CD14-positive monocyte (primary cell): ENCODE measurements at regions not wholly inside any gene's neighbourhood (a gene's known extent, or its start where the extent isn't known, plus 50 kb on each side); places are given as distances from the start of the nearest gene placed in this dataset.

Source experiments
- DNase-seq, 3 donors: peaks; one replicate each; pipeline ENCODE4 v3.0.0-alpha.2; 2011 to 2022
- H2AFZ ChIP-seq: 2 replicates; pipeline ENCODE4 v1.6.0; 2012; ENCODE audit warnings: mild to moderate bottlenecking, low read depth, low read length, inconsistent platforms; ENCODE audit not compliant: insufficient read depth, poor library complexity, severe bottlenecking
- H3K27ac ChIP-seq, 2 donors: 1 replicate in 1 of 2; 2 replicates in 1 of 2; pipeline ENCODE4 v1.5.1; 2012 to 2013; ENCODE audit warnings: low read length in 2 of 2, control low read depth in 1 of 2, inconsistent platforms in 1 of 2, low read depth in 1 of 2, mild to moderate bottlenecking in 1 of 2
- H3K27me3 ChIP-seq, 2 donors: one replicate each; pipeline versions ENCODE4 v1.6.0 to v1.6.1; 2011 to 2013; ENCODE audit warnings: low read length in 2 of 2; ENCODE audit not compliant: control insufficient read depth in 2 of 2, insufficient read depth in 2 of 2
- H3K36me3 ChIP-seq, 2 donors: replicated peaks in 1 of 2; 1 replicate in 1 of 2; 2 replicates in 1 of 2; pipeline versions ENCODE4 v1.5.1 to v1.6.1; 2012 to 2013; ENCODE audit warnings: low read length in 2 of 2, control low read depth in 1 of 2, inconsistent platforms in 1 of 2, mild to moderate bottlenecking in 1 of 2; ENCODE audit not compliant: insufficient read depth in 2 of 2, control insufficient read depth in 1 of 2
- H3K4me1 ChIP-seq, 2 donors: 1 replicate in 1 of 2; 2 replicates in 1 of 2; pipeline versions ENCODE4 v1.5.1 to v1.6.1; 2012 to 2013; ENCODE audit warnings: low read length in 2 of 2, control low read depth in 1 of 2, inconsistent platforms in 1 of 2, mild to moderate bottlenecking in 1 of 2, moderate library complexity in 1 of 2; ENCODE audit not compliant: insufficient read depth in 2 of 2, control insufficient read depth in 1 of 2
- H3K4me2 ChIP-seq: replicated peaks from 2 replicates; pipeline ENCODE3; 2012; ENCODE audit warnings: low read length, moderate library complexity, mild to moderate bottlenecking; ENCODE audit not compliant: poor library complexity, severe bottlenecking; ENCODE audit errors: extremely low read depth
- H3K4me3 ChIP-seq, 3 experiments: fragments of 200-600 bp in 1 of 3; sonication (generic) in 1 of 3; replicated peaks in 1 of 3; 1 replicate in 2 of 3; 2 replicates in 1 of 3; pipeline ENCODE4 v1.5.1; 2011 to 2013; ENCODE audit warnings: low read length in 3 of 3, mild to moderate bottlenecking in 3 of 3, control low read depth in 2 of 3, low read depth in 2 of 3, inconsistent platforms in 1 of 3, moderate library complexity in 1 of 3
- H3K79me2 ChIP-seq: 2 replicates; pipeline ENCODE4 v1.6.0; 2012; ENCODE audit warnings: mild to moderate bottlenecking, control low read depth, inconsistent platforms, low read length, moderate library complexity; ENCODE audit not compliant: insufficient read depth
- H3K9ac ChIP-seq: 2 replicates; pipeline ENCODE4 v1.6.0; 2017; ENCODE audit warnings: low read length, mild to moderate bottlenecking; ENCODE audit not compliant: insufficient read depth, poor library complexity, severe bottlenecking
- H3K9me3 ChIP-seq, 2 donors: replicated peaks in 1 of 2; 1 replicate in 1 of 2; 2 replicates in 1 of 2; pipeline versions ENCODE4 v1.5.1 to v1.6.1; 2012 to 2013; ENCODE audit warnings: low read length in 2 of 2, control low read depth in 1 of 2; ENCODE audit not compliant: control insufficient read depth in 1 of 2, insufficient read depth in 1 of 2
- H4K20me1 ChIP-seq: 2 replicates; pipeline ENCODE4 v1.6.0; 2012; ENCODE audit warnings: mild to moderate bottlenecking, low read length, control low read depth, moderate library complexity; ENCODE audit not compliant: insufficient read depth
- H3K27ac Mint-ChIP-seq, 7 donors: one replicate each; pipeline ENCODE4 v1.8.0; 2020; ENCODE audit warnings: mild to moderate bottlenecking in 7 of 7, mixed read lengths in 7 of 7, moderate library complexity in 6 of 7, inconsistent platforms in 2 of 7
- H3K27me3 Mint-ChIP-seq, 3 donors: one replicate each; pipeline ENCODE4 v1.8.0; 2021 to 2022; ENCODE audit warnings: low read depth in 3 of 3, mild to moderate bottlenecking in 3 of 3, mixed read lengths in 3 of 3, moderate library complexity in 3 of 3, inconsistent platforms in 1 of 3
- H3K36me3 Mint-ChIP-seq, 2 donors: one replicate each; pipeline ENCODE4 v1.8.0; 2020; ENCODE audit warnings: mixed read lengths in 2 of 2, inconsistent platforms in 1 of 2, mild to moderate bottlenecking in 1 of 2
- H3K4me1 Mint-ChIP-seq: one replicate; pipeline ENCODE4 v1.8.0; 2020; ENCODE audit warnings: mild to moderate bottlenecking, mixed read lengths
- H3K4me3 Mint-ChIP-seq, 2 donors: one replicate each; pipeline ENCODE4 v1.8.0; 2020; ENCODE audit warnings: mild to moderate bottlenecking in 2 of 2, mixed read lengths in 2 of 2, moderate library complexity in 1 of 2
- H3K9me3 Mint-ChIP-seq, 7 donors: one replicate each; pipeline ENCODE4 v1.8.0; 2020 to 2022; ENCODE audit warnings: mixed read lengths in 7 of 7, mild to moderate bottlenecking in 6 of 7, moderate library complexity in 6 of 7, inconsistent platforms in 2 of 7
- CTCF ChIP-seq: fragments of 200-600 bp; IDR thresholded peaks from one replicate; pipeline ENCODE4 v1.8.0; 2022; ENCODE audit warnings: antibody characterized with exemption, mild to moderate bottlenecking
- WGBS: methylation state at CpG from one replicate; pipeline ENCODE4 v1.1.5; 2013; ENCODE audit warnings: missing lambda C conversion rate; ENCODE audit not compliant: insufficient coverage; 5-methylcytosine and 5-hydroxymethylcytosine counted together
- intact Hi-C, 2 donors: fragments of 100-400 bp; cut with micrococcal nuclease; formaldehyde crosslinking; loops; one replicate each; pipeline versions ENCODE4 v1.15.0 to v1.15.1; 2023

GRCh38 chr2:204018717-204019116, 82.2 kb downstream of the ICOS start:
- no peak overlapping the region for H2AFZ ChIP-seq
- no peak overlapping the region for H3K27ac ChIP-seq
- Mint-ChIP-seq H3K4me3 (no peak overlapping the region), H3K4me1 (no peaks in the 10 kb centered on the region), H3K27ac (peak overlapping the region in 1 of 7 donors; percentile 9), H3K27me3 (peaks cover 0 to 2% (median 2%) of the 10 kb centered on the region in 3 donors), H3K36me3 (no peaks in the 10 kb centered on the region), H3K9me3 (peaks cover 0 to 5% (median 0%) of the 10 kb centered on the region in 7 donors)
- intact Hi-C loops: no loop called here
- no peaks in the 10 kb centered on the region for H3K4me1 ChIP-seq
- H3K4me3 ChIP-seq: no peak overlapping the region
- WGBS: 92% methylated on average over 2 of the region's 6 CpGs
- H3K4me2 ChIP-seq: no peak overlapping the region
- no peaks in the 10 kb centered on the region for H3K9me3 ChIP-seq
- H3K79me2 ChIP-seq: no peaks in the 10 kb centered on the region
- no peaks in the 10 kb centered on the region for H4K20me1 ChIP-seq
- H3K27me3 ChIP-seq: no peaks in the 10 kb centered on the region
- TF ChIP-seq CTCF: no peak
- H3K36me3 ChIP-seq: no peaks in the 10 kb centered on the region
- H3K9ac ChIP-seq: no peak overlapping the region
- DNase-seq: no peak

DNA sequence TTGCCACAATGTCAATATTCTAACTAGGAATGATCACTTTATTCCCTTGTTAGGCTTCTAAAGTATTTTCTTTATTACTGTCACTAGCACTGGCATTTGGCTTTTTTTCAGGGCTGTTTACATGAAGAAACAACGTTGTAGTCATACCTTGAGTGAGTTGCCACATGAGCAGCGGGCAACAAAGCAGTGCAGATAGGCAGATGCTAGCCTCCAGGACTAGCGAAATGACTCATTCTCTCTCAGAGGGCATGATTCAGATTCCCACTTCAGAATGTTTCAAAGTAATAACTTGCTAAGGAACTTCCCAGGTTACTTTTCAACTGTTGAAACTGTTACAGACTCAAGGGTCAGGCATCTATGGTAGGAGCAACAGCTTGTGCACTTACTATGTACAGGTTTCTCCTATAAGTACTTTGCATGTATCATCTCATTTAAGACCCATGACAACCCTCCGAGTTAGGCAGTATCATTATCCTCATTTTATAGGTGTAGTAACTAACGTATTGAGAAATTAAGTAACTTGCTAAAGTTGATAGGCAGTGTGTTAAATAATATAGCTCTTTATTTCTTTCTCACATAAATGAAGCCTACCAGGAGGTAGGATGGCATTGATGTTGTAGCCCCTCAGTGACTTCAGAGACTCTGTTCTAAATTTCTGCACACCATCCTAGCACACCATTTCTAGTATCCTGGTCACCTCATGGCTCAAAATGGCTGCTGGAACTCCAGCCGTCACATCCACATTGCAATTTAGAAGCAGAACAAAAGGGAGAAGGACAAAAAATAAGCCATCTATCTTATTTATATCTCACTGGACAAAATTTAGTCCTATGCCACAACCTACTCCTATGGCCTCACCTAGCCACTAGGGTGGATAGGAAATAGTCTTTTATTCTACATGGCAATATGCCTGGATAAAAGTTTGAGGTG, 83.3 kb downstream of the ICOS start:
- H3K4me1 Mint-ChIP-seq: no peaks in the 10 kb centered on the region
- H3K27me3 ChIP-seq: no peaks in the 10 kb centered on the region

More for the DNA sequence above, 83.3 kb downstream of the ICOS start:
- TF ChIP-seq CTCF: no peak
- no peak overlapping the region for H3K4me3 Mint-ChIP-seq
- peaks cover 0 to 5% (median 0%) of the 10 kb centered on the region in 7 donors for H3K9me3 Mint-ChIP-seq
- Histone ChIP-seq H3K4me3 (no peak overlapping the region), H3K36me3 (no peaks in the 10 kb centered on the region), H3K27ac (no peak overlapping the region), H3K4me1 (no peaks in the 10 kb centered on the region), H3K9ac (no peak overlapping the region), H3K4me2 (no peak overlapping the region), H3K9me3 (no peaks in the 10 kb centered on the region), H3K79me2 (no peaks in the 10 kb centered on the region), H4K20me1 (no peaks in the 10 kb centered on the region), H2AFZ (no peak overlapping the region)
- no peaks in the 10 kb centered on the region for H3K36me3 Mint-ChIP-seq
- intact Hi-C loops: no loop called here
- 93% methylated on average over 3 of the region's 6 CpGs for WGBS
- DNase-seq: peak in 1 of 3 donors; percentile 4
- no peak overlapping the region for H3K27ac Mint-ChIP-seq
- H3K27me3 Mint-ChIP-seq: peaks cover 0 to 2% (median 2%) of the 10 kb centered on the region in 3 donors
